ENCODE measurements at regions not wholly inside any gene's neighbourhood (a gene's known extent, or its start where the extent isn't known, plus 50 kb on each side); places are given as distances from the start of the nearest gene placed in this dataset.

DNA sequence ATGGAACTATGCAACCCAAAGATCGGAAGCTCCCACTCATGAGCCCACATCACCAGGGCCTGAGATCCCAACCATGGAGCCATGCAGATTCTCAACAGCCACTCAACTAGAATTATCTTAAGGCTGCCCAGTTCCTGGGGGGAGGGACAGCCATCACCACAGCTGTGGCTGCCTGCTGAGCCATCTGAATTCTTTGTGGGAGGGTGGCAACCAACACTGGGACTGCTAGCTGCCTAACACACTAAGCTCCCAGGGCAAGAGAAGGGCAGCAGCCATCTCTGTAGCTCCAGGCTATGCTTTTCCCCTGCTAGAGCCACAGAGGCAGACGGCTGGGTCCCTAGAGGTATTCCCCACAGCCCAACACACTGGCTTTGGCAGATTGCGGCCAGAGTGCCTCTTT lies 251.3 kb upstream of the GRAMD2B start:
- TF ChIP-seq ZNF317 (CRISPR knock-in tag; IDR thresholded peaks at IDR 0.05) (no peak), POLR2AphosphoS2 (IDR thresholded peaks at IDR 0.05; ENCODE audit: low read depth, low read length) (no peak)
- TF ChIP-seq, protein P1, sequence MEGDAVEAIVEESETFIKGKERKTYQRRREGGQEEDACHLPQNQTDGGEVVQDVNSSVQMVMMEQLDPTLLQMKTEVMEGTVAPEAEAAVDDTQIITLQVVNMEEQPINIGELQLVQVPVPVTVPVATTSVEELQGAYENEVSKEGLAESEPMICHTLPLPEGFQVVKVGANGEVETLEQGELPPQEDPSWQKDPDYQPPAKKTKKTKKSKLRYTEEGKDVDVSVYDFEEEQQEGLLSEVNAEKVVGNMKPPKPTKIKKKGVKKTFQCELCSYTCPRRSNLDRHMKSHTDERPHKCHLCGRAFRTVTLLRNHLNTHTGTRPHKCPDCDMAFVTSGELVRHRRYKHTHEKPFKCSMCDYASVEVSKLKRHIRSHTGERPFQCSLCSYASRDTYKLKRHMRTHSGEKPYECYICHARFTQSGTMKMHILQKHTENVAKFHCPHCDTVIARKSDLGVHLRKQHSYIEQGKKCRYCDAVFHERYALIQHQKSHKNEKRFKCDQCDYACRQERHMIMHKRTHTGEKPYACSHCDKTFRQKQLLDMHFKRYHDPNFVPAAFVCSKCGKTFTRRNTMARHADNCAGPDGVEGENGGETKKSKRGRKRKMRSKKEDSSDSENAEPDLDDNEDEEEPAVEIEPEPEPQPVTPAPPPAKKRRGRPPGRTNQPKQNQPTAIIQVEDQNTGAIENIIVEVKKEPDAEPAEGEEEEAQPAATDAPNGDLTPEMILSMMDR (CRISPR knock-in tag; IDR thresholded peaks at IDR 0.05): no peak

All from HepG2 (cell line).